VCaP (cell line): ENCODE measurements at regions not wholly inside any gene's neighbourhood (a gene's known extent, or its start where the extent isn't known, plus 50 kb on each side); places are given as distances from the start of the nearest gene placed in this dataset.

ENCODE experiments used
- H3K27ac ChIP-seq: fragments of 450-650 bp; 2 replicates; pipeline ENCODE4 v1.5.1; 2017
- CTCF ChIP-seq: fragments of 450-650 bp; conservative IDR thresholded peaks from 2 replicates; pipeline ENCODE4 v1.5.1; 2017; ENCODE audit warnings: mild to moderate bottlenecking, moderate library complexity

- no peak for TF ChIP-seq CTCF
- no peak overlapping the region for H3K27ac ChIP-seq
Measured at GRCh38 chr11:82009133-82009532, 724.5 kb downstream of the FAM181B start.

- TF ChIP-seq CTCF, result no peak
- H3K27ac ChIP-seq, result no peak overlapping the region
Measured at GRCh38 chr11:82007521-82007920, 726.1 kb downstream of the FAM181B start.

- H3K27ac ChIP-seq, result no peak overlapping the region
- no peak for TF ChIP-seq CTCF
Measured at GRCh38 chr11:82004537-82005213, 729.0 kb downstream of the FAM181B start.

- no peak overlapping the region for H3K27ac ChIP-seq
- no peak for TF ChIP-seq CTCF
Measured at GRCh38 chr11:82003671-82004515, 729.8 kb downstream of the FAM181B start.

GRCh38 chr11:82003024-82003423 lies 730.6 kb downstream of the FAM181B start:
- no peak for TF ChIP-seq CTCF
- H3K27ac ChIP-seq, result no peak overlapping the region

- TF ChIP-seq CTCF, result no peak
- H3K27ac ChIP-seq, result no peak overlapping the region
Measured at GRCh38 chr11:81995889-81996288, 737.8 kb downstream of the FAM181B start.

GRCh38 chr11:81993755-81994154 lies 739.9 kb downstream of the FAM181B start:
- TF ChIP-seq CTCF, result no peak
- no peak overlapping the region for H3K27ac ChIP-seq
